SHP77 (cell line): ENCODE measurements at regions not wholly inside any gene's neighbourhood (a gene's known extent, or its start where the extent isn't known, plus 50 kb on each side); places are given as distances from the start of the nearest gene placed in this dataset.
"Not testable (repeated sequence)": the region's sequence is repeated elsewhere in the genome, so short reads cannot be mapped to it uniquely, and the experiment has no call there.

ENCODE experiments used
- DNase-seq, 2 experiments: peaks; one replicate each; lab custom pipeline; 2025; lab: John Stamatoyannopoulos, UW

DNA sequence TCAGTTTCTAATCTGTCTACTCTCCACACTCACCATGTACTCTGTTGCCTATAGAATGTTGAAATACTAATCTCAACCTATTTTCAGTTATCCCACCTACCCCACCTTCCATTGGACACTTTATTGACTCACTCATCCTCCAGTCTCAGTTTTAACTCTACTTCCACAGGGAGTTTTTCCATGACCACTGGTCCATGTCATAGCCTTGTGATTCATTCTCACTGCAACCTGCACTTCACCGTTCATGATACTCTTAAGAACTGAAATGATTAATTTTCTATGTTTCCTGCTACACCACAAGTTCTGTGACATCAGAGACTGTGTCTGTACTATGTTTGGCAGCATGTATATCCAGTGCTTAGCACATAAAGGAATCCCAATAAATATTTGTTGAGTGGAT is 122.8 kb upstream of the HSF2 start:
- DNase-seq, result no peak

DNA sequence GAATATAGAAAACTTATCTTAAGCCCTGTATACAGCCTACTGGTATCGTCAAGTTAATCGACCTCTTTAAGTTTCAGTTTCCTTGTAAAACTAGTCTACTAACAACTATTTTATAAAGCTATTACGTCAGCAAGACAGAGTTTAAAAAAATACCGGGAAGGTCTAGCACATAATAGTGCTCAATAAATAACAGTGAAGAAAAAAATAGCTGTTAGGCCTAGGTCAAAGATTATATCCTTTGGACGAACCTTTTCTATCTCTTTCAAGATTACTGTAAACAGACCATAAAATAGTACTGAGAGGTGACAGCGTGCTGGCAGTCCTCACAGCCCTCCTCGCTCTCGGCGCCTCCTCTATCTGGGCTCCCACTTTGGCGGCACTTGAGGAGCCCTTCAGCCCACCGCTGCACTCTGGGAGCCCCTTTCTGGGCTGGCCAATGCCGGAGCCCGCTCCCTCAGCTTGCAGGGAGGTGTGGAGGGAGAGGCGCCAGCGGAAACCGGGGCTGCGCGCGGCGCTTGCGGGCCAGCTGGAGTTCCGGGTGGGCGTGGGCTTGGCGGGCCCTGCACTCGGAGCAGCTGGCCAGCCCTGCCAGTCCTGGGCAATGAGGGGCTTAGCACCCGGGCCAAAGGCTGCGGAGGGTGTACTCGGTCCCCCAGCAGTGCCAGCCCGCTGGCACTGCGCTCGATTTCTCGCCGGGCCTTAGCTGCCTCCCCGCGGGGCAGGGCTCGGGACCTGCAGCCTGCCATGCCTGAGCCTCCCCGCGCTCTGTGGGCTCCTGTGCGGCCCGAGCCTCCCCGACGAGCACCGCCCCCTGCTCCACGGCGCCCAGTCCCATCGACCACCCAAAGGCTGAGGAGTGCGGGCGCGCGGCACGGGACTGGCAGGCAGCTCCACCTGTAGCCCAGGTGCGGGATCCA is 119.1 kb upstream of the HSF2 start:
- DNase-seq, result not testable (repeated sequence)

DNA sequence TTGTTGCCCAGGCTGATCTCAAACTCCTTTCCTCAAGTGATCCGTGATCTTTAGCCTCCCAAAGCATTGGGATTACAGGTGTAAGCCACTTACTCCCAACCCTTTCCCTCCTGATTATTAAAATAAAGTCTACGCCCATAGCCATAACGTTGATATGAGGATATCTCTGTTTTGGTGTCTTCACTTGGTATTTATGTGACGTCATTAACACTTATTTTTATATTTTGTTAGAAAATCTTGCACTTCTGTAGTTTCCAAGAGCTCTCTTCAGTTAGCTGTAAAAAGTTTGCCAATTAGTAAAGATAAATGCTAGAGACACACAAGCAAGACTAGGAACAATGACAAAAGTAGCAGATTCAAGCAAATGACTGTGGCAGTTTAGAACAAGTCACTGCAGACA is 115.6 kb upstream of the HSF2 start:
- DNase-seq, result no peak

DNA sequence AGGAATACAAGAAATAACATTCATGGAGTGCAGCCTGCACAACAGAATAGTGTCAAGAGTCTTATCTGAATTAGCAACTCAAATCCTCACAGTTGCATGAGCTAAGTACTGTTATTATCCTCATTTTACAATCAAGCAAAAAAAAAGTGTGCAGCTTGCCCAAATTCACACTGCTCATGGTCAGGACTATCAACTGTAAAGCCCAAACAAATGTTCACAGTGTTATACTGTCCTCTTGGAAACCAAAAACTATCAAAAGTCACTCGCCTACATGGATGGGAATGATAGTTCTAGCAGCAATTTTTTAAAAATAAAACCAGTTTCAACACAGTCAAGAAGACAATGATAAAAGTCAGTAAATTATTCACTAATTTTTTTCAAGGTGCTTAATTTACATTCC is 114.6 kb upstream of the HSF2 start:
- DNase-seq, result no peak

DNA sequence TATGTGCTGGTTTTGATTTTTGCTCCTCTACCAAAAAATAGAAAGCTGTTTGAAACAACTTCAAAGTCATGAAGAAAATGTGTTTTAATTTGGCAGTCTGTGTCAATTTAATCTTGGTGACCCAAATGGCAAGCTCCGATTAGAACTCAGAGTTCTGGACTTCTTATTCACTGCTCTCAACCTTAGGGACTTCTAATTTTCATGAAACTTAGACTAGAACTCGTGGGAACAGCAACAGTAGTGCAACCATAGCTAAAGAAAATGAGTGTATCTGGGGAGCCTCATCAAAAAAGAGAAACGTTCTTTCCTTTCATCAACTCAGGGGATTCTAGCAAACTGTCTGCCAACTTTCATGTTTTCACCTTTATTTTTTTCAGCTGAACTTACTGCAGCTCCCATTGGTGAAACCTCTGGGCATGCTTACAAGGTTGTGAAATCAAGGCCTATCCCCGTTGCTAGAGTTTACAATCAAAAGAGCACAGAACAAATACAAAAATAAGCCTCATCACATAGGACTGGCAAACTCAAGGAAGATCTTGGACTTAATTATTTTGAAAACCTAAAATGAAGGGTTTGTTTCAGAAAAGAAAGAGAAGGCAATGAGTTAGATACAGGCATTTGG is 114.0 kb upstream of the HSF2 start:
- no peak for DNase-seq

DNA sequence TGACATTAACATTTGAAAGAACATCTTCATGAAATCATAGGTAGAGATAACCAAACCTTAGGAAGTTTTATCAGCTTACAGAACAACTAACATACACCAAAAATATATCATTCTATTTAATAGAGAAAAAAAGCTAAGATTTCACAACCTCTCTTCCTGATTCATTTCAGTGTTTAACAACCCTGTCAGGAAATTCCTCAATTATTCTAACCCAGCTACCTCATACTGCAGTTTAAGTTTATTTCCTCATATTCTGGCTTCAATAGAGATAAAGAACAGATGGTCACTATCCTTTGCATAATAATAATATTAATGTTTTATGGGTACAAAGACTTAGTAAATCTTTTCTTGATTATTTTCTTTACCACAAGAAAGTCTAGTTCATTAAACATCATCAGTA is 112.9 kb upstream of the HSF2 start:
- no peak for DNase-seq

DNA sequence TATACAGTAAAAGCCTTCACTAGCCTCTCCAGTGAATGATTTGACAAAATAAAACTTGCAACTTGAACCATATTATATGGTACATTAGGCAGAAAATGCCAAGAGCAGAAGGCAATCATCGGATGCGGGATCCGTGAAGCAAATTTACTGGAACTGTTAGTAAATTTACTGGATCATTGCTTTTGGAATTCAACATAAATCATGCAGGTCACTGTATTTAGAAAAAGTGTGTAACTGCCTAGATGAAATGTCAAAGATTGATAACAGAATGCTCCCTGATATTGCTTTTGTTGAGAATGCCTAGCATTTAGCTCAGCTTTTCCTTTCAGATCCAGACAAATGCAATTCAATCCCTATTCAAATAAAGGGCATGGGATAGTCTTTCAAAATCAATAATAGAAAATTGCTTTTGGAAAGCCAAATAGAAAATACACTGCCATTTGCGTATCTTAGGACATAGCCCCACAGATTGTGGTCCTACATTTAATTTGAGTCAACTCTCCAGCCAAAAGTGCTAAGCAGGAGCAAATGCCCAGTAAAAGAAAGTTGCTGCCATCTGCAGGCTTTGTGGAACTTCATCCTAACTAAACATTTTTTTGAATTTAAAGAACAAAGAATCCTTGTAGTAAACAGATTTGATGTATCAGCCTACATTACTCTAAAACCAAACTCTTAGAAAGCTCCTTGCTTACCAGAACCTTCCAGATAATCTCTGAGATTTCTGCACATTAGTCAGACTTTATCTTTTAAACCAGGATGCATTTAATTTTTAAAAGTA is 109.5 kb upstream of the HSF2 start:
- DNase-seq, result peak in 1 of 2 experiments; percentile 17

DNA sequence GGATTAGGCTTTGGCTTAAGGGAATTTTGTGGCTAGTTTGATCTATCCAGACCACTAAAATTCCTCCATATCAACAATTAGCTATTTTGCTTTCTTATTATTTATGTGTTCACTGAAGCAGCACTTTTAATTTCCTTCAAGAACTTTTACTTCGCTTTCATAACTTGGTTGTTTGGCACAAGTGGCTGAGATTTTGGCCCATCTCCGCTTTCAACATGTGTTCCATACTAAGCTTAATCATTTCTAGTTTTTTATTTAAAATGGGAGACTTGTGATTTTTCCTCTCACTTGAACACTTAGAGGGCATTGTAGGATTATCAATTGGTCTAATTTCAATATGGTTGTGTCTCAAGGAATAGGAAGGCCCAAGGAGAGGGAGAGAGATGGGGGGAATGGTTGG is 102.4 kb upstream of the HSF2 start:
- no peak for DNase-seq

DNA sequence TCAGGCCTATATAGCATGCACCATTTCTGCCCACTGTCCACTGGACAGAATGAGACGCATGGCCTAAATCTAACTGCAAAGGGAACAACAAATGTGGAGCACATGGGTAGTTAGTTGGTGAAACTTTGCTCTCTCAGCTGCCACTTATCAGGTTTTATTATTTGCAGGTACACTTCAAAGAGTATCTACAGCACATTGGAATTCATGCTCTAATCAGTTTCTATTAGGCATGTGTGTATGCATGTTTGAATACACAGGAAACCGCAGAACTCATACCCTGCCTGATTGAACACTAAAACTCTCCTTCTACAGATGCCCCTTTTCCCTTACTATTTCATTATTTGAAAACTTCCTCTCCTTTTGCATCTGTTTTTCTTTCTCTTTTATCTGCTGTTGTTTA is 97.4 kb upstream of the HSF2 start:
- DNase-seq, result no peak

DNA sequence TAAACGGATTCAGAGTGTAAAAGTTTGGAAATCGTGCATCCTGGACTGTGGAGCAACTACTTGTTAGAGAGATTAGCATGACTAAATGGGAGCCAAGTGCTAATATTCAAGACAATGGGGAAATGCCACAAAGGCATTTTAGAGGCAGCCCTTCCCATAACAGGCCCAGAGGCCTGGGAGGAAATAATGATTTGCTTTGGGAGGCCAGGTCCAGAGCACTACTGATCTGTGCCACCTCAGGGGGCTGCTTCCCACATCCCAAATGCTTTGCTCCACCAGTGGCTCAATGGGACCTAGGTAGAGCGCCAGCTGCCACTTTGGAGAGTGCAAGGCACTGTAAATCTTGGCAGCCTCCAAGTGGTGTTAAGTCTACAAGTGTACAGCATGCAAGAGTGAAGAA is 91.9 kb upstream of the HSF2 start:
- no peak for DNase-seq

DNA sequence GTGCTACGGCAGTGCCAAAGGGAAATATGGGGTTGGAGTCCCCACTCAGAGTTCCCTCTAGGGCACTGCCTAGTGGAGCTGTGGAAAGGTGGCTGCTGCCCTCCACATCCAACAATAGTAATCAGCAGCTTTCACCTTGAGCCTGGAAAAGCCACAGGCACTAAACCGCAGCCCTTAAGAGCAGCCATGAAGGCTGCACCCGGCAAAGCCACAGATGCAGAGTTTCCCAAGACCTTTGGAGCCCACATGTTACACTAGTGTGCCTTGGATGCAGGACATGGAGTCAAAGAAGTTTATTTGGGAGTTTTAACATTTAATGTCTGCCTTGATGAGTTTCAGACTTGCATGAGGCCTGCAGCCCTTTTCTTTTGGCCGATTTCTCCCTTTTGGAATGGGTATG is 91.4 kb upstream of the HSF2 start:
- DNase-seq, result no peak

DNA sequence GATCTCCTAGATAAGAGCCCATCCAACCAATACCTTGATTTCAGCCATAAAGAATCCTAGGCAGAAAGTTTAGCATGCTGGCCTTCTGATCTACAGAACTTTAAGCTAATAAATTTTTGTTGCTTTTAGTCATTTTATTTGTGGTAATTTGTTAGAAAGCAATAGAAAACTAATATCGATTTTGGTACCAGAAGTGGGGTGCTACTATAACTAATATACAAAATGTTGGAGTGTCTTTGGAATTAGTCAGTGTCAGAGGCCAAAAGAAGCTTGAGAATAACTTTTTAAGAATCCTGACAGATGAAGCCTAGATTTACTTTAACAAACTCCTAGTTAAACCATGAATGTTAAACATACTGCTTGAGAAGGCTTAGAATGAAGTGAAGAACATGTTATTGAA is 83.6 kb upstream of the HSF2 start:
- DNase-seq, result no peak

DNA sequence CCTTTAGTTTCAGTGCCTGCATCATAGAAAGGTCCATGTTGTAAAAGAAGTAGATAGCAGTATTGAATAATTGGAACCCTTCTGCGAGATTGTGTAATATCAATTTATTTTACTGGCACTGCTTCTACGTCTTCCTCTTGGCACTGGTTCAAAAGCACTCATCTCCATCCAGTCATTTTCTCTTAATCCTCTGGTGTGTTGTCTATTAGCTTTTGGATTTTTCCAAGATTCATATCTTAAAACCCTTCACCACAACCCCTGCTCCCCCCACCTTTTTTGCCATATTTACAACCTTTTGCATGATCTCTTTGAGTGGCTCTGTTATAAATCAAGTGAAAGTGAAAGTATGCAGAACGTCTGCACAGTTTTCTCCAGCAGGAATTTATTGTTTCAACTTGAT is 76.6 kb upstream of the HSF2 start:
- DNase-seq, result peak in 1 of 2 experiments; percentile 8

DNA sequence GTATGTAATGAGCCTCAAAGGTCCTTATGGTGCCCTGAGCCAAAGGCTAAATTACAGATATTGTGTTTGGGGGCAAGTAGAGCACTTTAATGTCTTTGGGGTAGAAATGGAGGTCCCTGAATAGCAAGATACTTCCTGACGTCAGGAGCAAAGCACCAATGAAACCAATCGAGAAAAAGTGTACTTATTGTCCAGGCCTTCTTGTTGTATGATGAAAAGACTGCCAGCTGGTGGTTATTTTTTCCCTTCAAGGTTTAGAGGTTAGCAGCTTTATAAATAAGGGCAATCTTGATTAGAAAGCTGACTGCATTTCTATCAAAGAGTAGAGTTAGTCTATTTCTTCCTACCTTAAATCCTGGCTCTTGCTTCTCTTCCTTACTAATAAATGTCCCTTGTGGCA is 76.1 kb upstream of the HSF2 start:
- no peak for DNase-seq

DNA sequence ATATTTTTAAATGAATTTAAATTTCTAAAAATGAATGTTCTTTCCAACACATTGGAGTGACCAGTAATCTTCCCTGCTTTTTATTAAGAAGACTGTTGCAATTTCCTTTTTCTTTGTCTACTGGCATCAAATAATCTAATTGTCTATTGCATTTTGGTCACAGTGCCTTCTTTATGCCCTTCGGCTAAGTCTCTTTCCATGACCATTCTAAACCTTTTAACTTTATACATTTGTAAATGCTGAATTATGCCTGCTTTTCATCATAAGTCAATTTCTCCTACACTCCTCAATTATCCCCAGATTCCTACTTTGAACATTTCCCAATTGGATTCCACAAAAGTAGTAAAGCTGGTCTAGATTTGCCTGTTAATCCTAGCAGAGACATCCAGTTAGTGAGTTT is 69.1 kb upstream of the HSF2 start:
- no peak for DNase-seq

DNA sequence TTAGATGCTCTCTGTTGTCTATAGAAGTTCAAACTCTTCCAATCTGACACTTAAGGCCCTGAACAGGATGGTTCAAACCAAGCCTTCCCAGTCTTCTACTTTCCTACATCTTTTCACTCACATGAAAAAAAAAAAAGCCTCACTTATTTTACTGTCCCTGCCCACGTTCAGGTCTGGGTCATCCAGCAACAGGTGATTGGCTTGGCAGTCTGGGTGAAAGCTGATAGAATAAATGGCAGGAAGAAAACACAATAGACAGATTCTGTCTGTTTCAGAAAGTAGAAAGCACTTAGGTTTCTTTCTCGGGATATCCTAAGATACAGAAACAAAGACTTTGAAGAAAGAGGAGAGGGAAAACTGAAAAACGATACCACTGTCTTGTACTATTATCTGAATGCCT is 61.8 kb upstream of the HSF2 start:
- DNase-seq, result no peak

DNA sequence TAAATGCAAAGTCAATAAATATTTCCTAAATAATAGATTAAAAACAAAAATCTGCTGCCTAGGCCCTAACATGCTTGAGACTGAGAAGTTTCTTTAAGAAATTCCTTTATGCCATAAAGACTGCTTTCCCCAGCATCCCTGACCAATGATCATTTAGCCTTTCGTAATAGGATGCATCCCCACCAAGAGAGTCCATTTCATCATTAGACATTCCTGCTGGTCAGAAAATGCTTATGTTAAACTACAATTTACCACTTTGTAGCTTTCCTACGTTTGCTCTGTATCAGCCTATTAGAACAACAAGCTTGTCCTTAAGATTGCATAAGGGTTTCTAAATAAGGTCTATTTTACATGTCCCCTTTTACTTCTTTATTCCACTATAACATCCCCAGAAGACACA is 59.8 kb upstream of the HSF2 start:
- no peak for DNase-seq

DNA sequence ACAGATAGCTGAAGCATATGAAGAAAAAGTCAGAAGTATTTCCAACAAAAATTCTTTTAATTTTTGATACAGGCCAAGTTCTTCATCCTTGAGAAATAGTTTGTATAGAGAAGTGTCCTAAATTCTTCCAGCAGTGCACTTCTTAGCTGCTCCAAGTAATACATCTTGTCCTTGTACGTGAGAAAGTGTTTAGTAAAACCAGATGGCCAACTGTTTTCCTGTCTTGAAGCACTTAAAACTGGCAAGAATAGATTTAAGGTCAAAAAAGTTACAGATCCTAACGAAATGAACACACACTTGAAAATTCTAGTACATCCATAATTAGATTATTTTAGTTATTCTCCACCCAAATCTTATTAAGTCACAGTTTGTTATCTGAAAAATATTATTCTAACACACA is 52.2 kb upstream of the HSF2 start:
- no peak for DNase-seq

DNA sequence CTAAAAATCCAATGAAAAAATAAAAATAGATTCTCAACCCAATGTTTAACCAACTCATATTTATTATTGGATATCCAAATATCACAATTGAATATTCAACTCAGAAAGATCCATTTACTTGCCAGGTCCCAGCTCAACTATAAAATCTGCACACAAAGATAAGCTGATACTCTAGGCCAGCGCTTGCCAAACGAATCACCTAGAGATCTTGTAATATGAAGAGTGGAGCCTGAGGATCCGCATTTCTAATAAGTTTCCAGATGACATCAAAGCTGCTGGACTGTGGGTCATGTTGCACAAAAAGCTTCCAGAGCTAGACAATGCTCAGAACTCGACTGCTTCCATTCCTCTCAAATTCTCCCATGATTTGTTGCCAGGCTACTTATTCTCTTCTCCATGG is 51.7 kb upstream of the HSF2 start:
- DNase-seq, result no peak
